Skeletal muscle satellite cell (primary cell): ENCODE measurements at regions not wholly inside any gene's neighbourhood (a gene's known extent, or its start where the extent isn't known, plus 50 kb on each side); places are given as distances from the start of the nearest gene placed in this dataset.
A peak's percentile ranks its signal among the peaks of the same experiment; 100 is the strongest.

Source experiments
- H3K27me3 ChIP-seq: 2 replicates; pipeline ENCODE4 v1.7.0; 2013; ENCODE audit warnings: low read length; ENCODE audit not compliant: control insufficient read depth, insufficient read depth
- H3K36me3 ChIP-seq: 2 replicates; pipeline ENCODE4 v1.7.0; 2013; ENCODE audit warnings: mild to moderate bottlenecking, control low read depth, low read length; ENCODE audit not compliant: insufficient read depth
- H3K4me1 ChIP-seq: 2 replicates; pipeline ENCODE4 v1.7.0; 2013; ENCODE audit warnings: low read length; ENCODE audit not compliant: control insufficient read depth, insufficient read depth
- H3K4me2 ChIP-seq: 2 replicates; pipeline ENCODE4 v1.7.0; 2013; ENCODE audit warnings: mild to moderate bottlenecking, low read length
- H3K4me3 ChIP-seq: 2 replicates; pipeline ENCODE4 v1.7.0; 2013; ENCODE audit warnings: low read length
- H3K9ac ChIP-seq: 2 replicates; pipeline ENCODE4 v1.7.0; 2013; ENCODE audit warnings: mild to moderate bottlenecking, low read depth, low read length, moderate library complexity
- H3K9me3 ChIP-seq: replicated peaks from 2 replicates; pipeline ENCODE4 v1.7.0; 2013; ENCODE audit warnings: mild to moderate bottlenecking, control low read depth, low read length

DNA sequence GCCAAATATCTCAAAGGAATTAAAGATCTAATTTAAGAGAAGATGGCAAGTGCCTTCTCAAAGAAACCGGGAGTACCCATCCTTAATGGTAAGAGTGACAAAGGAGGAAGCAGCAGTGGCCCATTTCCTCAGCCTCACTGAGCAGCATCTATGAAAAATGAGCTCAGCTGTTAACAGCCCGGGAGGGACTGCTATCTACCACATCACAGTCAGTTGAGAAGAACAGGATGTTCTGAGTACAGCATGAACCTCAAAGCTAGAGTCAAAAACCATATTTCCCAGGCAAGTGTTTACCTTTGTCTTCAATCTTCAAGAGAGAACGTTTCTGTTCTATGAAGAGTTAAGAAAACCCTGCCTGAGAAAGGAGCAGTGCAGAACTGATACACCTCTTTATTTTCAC lies 115.0 kb downstream of the BTG1 start:
- no peaks in the 10 kb centered on the region for H3K27me3 ChIP-seq
- H3K9me3 ChIP-seq: no peaks in the 10 kb centered on the region
- peak overlapping the region; percentile 2 for H3K9ac ChIP-seq
- no peaks in the 10 kb centered on the region for H3K36me3 ChIP-seq
- H3K4me3 ChIP-seq: no peak overlapping the region
- peak overlapping the region; percentile 13 for H3K4me2 ChIP-seq
- H3K4me1 ChIP-seq: peaks cover 44% of the 10 kb centered on the region

GRCh38 chr12:92029902-92030586 lies 115.6 kb downstream of the BTG1 start:
- H3K4me3 ChIP-seq: no peak overlapping the region
- no peaks in the 10 kb centered on the region for H3K27me3 ChIP-seq
- H3K36me3 ChIP-seq: no peaks in the 10 kb centered on the region
- H3K4me2 ChIP-seq: peak overlapping the region; percentile 13
- H3K9ac ChIP-seq: peak overlapping the region; percentile 2
- H3K9me3 ChIP-seq: no peaks in the 10 kb centered on the region
- H3K4me1 ChIP-seq: peaks cover 38% of the 10 kb centered on the region

GRCh38 chr12:92029136-92029535 lies 116.5 kb downstream of the BTG1 start:
- no peak overlapping the region for H3K9ac ChIP-seq
- peaks cover 31% of the 10 kb centered on the region for H3K4me1 ChIP-seq
- H3K4me2 ChIP-seq: no peak overlapping the region
- no peaks in the 10 kb centered on the region for H3K9me3 ChIP-seq
- H3K27me3 ChIP-seq: no peaks in the 10 kb centered on the region
- no peaks in the 10 kb centered on the region for H3K36me3 ChIP-seq
- H3K4me3 ChIP-seq: no peak overlapping the region

DNA sequence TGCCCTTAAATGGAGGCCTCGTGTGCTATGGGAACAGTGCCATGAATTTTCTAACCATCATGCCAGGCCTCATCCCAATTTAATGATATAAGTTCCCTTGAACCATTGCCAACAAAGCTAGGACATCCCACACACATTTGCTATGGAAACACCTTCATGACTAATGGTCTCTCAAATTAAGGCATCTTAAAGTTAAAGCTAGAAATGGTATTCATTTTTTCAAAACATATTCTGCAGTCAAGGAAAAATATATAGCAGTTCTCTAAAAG lies 117.3 kb downstream of the BTG1 start:
- Histone ChIP-seq H3K4me1 (peaks cover 31% of the 10 kb centered on the region), H3K4me3 (no peak overlapping the region)

GRCh38 chr12:92027701-92028440 lies 117.8 kb downstream of the BTG1 start:
- H3K4me2 ChIP-seq: no peak overlapping the region
- no peak overlapping the region for H3K4me3 ChIP-seq
- no peaks in the 10 kb centered on the region for H3K36me3 ChIP-seq
- no peak overlapping the region for H3K9ac ChIP-seq
- no peaks in the 10 kb centered on the region for H3K9me3 ChIP-seq
- peaks cover 31% of the 10 kb centered on the region for H3K4me1 ChIP-seq
- H3K27me3 ChIP-seq: no peaks in the 10 kb centered on the region

More for the DNA sequence above, 117.3 kb downstream of the BTG1 start:
- Histone ChIP-seq H3K9me3 (no peaks in the 10 kb centered on the region), H3K36me3 (no peaks in the 10 kb centered on the region), H3K4me2 (no peak overlapping the region), H3K27me3 (no peaks in the 10 kb centered on the region), H3K9ac (no peak overlapping the region)

DNA sequence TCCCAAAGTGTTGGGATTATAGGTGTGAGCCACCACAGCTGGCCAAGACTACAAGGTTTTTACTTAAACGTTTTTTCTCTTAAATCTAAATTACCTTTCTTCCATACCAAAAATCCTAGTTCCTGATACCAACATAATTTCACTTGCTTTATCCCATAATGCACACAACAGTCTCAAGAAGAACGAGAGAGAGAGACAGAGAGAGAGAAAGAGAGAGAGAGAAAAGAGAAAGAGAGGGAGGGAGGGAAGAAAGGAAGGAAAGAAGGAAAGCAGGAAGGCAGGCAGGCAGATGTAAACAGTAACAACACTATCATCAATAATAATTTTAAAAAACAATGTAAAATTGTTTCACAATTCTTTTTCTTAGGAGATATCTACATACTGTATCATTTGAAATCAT lies 118.4 kb downstream of the BTG1 start:
- Histone ChIP-seq H3K9me3 (no peaks in the 10 kb centered on the region), H3K4me1 (peaks cover 31% of the 10 kb centered on the region), H3K27me3 (no peaks in the 10 kb centered on the region), H3K36me3 (no peaks in the 10 kb centered on the region), H3K4me2 (no peak overlapping the region), H3K4me3 (no peak overlapping the region), H3K9ac (no peak overlapping the region)

DNA sequence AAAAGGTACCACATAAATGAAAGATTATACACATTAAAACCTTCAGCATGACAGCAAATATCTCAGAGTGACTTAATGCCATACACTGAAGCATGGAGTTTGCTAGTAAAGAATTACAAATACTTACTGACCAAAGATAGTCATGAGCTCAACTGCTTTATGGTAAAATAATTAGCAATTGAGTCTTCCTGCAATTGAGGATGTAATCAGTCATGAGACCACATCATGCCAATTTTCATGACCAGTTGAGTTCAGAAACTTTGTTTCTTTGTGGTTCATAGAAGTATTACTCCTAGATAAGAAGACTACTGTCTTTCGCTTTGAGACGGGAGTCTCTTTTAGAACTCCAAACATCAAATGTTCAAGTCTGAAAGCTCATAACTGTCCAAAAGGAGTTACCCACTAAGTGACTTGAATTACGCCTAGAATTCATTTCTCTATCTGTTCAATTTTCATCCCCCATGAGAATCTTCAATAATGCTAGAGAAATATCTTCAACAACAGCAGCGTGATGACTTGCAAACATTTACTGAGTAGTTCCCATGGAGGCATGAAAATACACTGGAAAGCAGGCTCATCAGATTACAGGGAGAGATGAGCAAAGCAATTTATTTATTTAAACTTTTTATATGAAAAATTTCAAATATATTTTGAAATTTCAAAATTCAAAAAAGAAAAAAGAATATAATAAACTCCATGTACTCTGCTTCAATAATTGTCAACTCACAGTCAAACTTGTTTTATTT lies 120.0 kb downstream of the BTG1 start:
- Histone ChIP-seq H3K4me2 (no peak overlapping the region), H3K27me3 (no peaks in the 10 kb centered on the region), H3K4me3 (no peak overlapping the region), H3K9ac (no peak overlapping the region), H3K9me3 (no peaks in the 10 kb centered on the region), H3K4me1 (peaks cover 27% of the 10 kb centered on the region), H3K36me3 (no peaks in the 10 kb centered on the region)

- Histone ChIP-seq H3K4me3 (no peak overlapping the region), H3K27me3 (no peaks in the 10 kb centered on the region), H3K4me2 (no peak overlapping the region), H3K36me3 (no peaks in the 10 kb centered on the region), H3K9me3 (no peaks in the 10 kb centered on the region), H3K4me1 (no peaks in the 10 kb centered on the region), H3K9ac (no peak overlapping the region)
Measured at GRCh38 chr12:92022093-92022492, 123.6 kb downstream of the BTG1 start.

DNA sequence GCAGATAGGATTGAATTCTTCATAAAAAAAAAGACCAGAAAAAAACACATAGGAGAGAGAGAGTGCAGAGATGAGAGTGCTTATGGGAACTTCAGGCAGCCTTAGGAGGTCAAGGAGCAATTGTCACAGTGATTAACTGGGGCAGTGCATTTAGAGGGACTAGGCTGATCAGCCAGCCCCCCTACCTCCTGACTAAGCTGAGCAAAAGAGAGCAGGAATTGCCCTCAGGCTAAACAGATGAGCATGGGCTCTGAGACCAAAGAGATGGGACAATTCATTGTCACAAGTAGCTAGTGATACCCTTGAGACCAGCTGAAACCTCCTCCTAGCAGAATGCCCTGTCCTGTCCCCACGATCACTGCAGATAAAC lies 124.0 kb downstream of the BTG1 start:
- H3K9ac ChIP-seq: no peak overlapping the region
- H3K9me3 ChIP-seq: no peaks in the 10 kb centered on the region
- H3K4me3 ChIP-seq: no peak overlapping the region
- H3K4me2 ChIP-seq: no peak overlapping the region
- no peaks in the 10 kb centered on the region for H3K27me3 ChIP-seq
- H3K36me3 ChIP-seq: no peaks in the 10 kb centered on the region
- no peaks in the 10 kb centered on the region for H3K4me1 ChIP-seq

DNA sequence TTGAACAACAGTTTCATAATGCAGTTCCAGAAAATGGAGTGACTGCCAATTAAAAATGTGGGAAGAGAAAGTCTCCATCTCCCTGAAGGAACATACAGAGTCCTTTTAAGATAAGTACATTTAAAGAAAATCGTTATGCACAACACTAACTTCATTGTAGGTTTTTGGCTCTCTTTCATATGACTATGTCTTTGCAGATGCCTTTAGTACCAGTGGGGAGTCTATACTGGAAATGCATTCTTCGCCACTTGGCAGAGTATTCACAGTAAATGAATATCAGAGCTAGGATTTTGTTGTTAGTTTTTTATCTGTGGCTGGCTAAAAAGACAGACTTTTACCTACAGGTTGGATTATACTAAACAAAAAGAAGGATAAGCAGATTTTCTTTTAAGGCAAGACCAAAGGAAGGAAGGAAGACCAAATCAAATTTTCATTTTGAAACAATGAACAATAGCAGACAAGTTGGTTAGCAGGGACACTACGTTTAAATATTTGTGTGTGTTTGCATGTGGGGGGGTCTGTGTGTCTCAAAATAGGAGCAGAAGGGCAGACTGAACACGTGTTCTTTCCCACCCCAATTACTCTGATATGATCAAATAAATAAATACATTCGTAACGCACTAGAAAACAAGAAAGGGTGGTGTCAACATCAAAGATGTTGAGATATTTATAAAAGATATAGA lies 124.5 kb downstream of the BTG1 start:
- Histone ChIP-seq H3K36me3 (no peaks in the 10 kb centered on the region), H3K9ac (no peak overlapping the region), H3K9me3 (no peaks in the 10 kb centered on the region), H3K4me3 (no peak overlapping the region), H3K4me2 (no peak overlapping the region), H3K27me3 (no peaks in the 10 kb centered on the region), H3K4me1 (no peaks in the 10 kb centered on the region)

DNA sequence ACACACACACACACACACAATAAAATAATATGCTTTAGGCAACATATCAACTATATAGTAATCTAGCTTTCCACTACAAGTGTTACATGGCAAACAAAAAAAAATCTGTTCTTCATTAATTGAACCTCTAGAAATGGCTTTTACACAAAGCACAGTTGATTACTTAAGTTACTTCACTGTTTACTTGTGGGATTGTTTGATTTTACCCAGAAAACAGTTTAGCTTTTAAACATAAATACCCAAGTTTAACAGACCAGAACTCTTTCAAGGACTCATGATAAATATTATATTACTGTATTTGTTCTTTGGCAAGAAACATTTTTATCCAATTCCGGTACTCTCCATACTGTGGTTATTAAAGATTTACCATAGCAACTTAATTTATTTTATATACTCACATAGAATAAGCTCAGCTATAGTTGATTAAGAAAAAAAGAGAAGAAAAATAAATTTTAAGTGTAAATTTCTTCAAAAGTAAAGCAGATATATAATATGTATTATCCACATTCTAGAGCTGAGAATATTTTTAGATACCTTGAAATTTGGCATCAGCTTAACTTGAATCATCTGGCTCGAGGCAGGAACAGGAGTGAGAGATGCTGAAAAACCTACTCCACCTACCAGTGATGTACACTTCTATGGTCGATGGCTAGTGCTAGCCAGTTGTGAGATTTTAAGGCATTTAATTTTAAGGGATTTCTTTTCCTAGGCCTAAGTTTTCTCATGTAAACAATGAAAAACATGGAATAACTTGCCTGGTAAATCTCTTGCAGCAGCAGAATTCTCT lies 126.0 kb downstream of the BTG1 start:
- no peak overlapping the region for H3K4me2 ChIP-seq
- H3K27me3 ChIP-seq: no peaks in the 10 kb centered on the region
- H3K4me3 ChIP-seq: no peak overlapping the region

More for the DNA sequence above, 126.0 kb downstream of the BTG1 start:
- H3K4me1 ChIP-seq: no peaks in the 10 kb centered on the region
- no peaks in the 10 kb centered on the region for H3K9me3 ChIP-seq
- H3K9ac ChIP-seq: no peak overlapping the region
- H3K36me3 ChIP-seq: no peaks in the 10 kb centered on the region
